K562 (cell line): ENCODE measurements at regions not wholly inside any gene's neighbourhood (a gene's known extent, or its start where the extent isn't known, plus 50 kb on each side); places are given as distances from the start of the nearest gene placed in this dataset.

Experiments used
- CREBBP ChIP-seq: IDR thresholded peaks from one replicate; pipeline ENCODE4 v1.6.1; 2012; ENCODE audit warnings: low read depth, mild to moderate bottlenecking, control low read depth, inconsistent platforms, low read length
- GTF2E2 ChIP-seq: fragments of 200-800 bp; sonication (Bioruptor generic); IDR thresholded peaks from 2 replicates; pipeline ENCODE4 v1.6.1; 2016; ENCODE audit warnings: missing genetic modification characterization, missing compliant biosample characterization
- MCM3 ChIP-seq: fragments of 450-650 bp; IDR thresholded peaks from 2 replicates; pipeline ENCODE4 v1.6.1; 2016
- NFIX ChIP-seq: fragments of 250-450 bp; sonication (Bioruptor Pico); IDR thresholded peaks from 2 replicates; pipeline ENCODE4 v1.4.0; 2020; ENCODE audit warnings: low read depth, mild to moderate bottlenecking, moderate library complexity
- NR1H2 ChIP-seq: sonication (generic); formaldehyde crosslinking; IDR thresholded peaks from 2 replicates; pipeline ENCODE4 v1.4.0; 2020; ENCODE audit warnings: mild to moderate bottlenecking, missing genetic modification reagents
- PYGO2 ChIP-seq: fragments of 450-650 bp; IDR thresholded peaks from 2 replicates; pipeline ENCODE4 v1.6.1; 2016; ENCODE audit warnings: mild to moderate bottlenecking, missing genetic modification characterization, moderate library complexity, missing compliant biosample characterization
- TFAM ChIP-seq: fragments of 250-450 bp; sonication (Bioruptor Pico); conservative IDR thresholded peaks from 2 replicates; pipeline ENCODE4 v1.5.0; 2021; ENCODE audit warnings: mild to moderate bottlenecking, moderate library complexity
- ZNF165 ChIP-seq: fragments of 250-450 bp; sonication (Bioruptor Pico); IDR thresholded peaks from 2 replicates; pipeline ENCODE4 v1.4.0; 2020; ENCODE audit warnings: borderline replicate concordance
- ZNF609 ChIP-seq: sonication (generic); formaldehyde crosslinking; IDR thresholded peaks from 2 replicates; pipeline ENCODE4 v1.8.1; 2023; ENCODE audit warnings: missing genetic modification reagents, mild to moderate bottlenecking, borderline replicate concordance
- ZNF695 ChIP-seq: fragments of 450-650 bp; formaldehyde crosslinking; IDR thresholded peaks from 2 replicates; pipeline ENCODE4 v1.4.0; 2020; ENCODE audit warnings: mild to moderate bottlenecking, moderate library complexity
- TF ChIP-seq, protein P1 (sequence below): IDR thresholded peaks from 3 replicates; pipeline ENCODE4 v1.6.1; 2011; ENCODE audit warnings: borderline replicate concordance, mild to moderate bottlenecking; ENCODE audit not compliant: insufficient read length, insufficient read depth
- TF ChIP-seq, protein P2 (sequence below), 2 experiments: fragments of 450-650 bp in 1 of 2; IDR thresholded peaks; 2 replicates each; pipeline ENCODE4 v1.6.1; 2011 to 2017; ENCODE audit warnings: low read depth in 2 of 2, antibody characterized with exemption in 1 of 2, borderline replicate concordance in 1 of 2, low read length in 1 of 2, mild to moderate bottlenecking in 1 of 2, mixed read lengths in 1 of 2; ENCODE audit not compliant: control insufficient read depth in 1 of 2
- TF ChIP-seq, protein P3 (sequence below): fragments of 450-650 bp; conservative IDR thresholded peaks from 2 replicates; pipeline ENCODE4 v1.6.1; 2016; ENCODE audit warnings: missing genetic modification characterization, low read depth, mild to moderate bottlenecking, missing compliant biosample characterization, moderate library complexity

GRCh38 chr6:27091661-27092315, 155.7 kb upstream of the PRSS16 start (continued):
- TF ChIP-seq PYGO2 (tag) (no peak), ZNF165 (CRISPR knock-in tag) (no peak), ZNF609 (no peak), CREBBP (no peak), GTF2E2 (tag) (no peak), MCM3 (no peak), ZNF695 (no peak), NR1H2 (peak; percentile 83; the same call in 1 of the 2 replicates), NFIX (CRISPR knock-in tag) (no peak), TFAM (CRISPR knock-in tag) (no peak)
- TF ChIP-seq, protein P1, sequence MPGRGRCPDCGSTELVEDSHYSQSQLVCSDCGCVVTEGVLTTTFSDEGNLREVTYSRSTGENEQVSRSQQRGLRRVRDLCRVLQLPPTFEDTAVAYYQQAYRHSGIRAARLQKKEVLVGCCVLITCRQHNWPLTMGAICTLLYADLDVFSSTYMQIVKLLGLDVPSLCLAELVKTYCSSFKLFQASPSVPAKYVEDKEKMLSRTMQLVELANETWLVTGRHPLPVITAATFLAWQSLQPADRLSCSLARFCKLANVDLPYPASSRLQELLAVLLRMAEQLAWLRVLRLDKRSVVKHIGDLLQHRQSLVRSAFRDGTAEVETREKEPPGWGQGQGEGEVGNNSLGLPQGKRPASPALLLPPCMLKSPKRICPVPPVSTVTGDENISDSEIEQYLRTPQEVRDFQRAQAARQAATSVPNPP = no peak
- TF ChIP-seq, protein P2, sequence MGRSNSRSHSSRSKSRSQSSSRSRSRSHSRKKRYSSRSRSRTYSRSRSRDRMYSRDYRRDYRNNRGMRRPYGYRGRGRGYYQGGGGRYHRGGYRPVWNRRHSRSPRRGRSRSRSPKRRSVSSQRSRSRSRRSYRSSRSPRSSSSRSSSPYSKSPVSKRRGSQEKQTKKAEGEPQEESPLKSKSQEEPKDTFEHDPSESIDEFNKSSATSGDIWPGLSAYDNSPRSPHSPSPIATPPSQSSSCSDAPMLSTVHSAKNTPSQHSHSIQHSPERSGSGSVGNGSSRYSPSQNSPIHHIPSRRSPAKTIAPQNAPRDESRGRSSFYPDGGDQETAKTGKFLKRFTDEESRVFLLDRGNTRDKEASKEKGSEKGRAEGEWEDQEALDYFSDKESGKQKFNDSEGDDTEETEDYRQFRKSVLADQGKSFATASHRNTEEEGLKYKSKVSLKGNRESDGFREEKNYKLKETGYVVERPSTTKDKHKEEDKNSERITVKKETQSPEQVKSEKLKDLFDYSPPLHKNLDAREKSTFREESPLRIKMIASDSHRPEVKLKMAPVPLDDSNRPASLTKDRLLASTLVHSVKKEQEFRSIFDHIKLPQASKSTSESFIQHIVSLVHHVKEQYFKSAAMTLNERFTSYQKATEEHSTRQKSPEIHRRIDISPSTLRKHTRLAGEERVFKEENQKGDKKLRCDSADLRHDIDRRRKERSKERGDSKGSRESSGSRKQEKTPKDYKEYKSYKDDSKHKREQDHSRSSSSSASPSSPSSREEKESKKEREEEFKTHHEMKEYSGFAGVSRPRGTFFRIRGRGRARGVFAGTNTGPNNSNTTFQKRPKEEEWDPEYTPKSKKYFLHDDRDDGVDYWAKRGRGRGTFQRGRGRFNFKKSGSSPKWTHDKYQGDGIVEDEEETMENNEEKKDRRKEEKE (IDR thresholded peaks at IDR 0.05; ENCODE audit: borderline replicate concordance in 1 of 2, control insufficient read depth in 1 of 2, low read depth in 2 of 2, low read length in 1 of 2) = 0 out of 4 replicates have a peak, but pooled peaks of 1 of the 2 experiments have one; percentile 47
- TF ChIP-seq, protein P3, sequence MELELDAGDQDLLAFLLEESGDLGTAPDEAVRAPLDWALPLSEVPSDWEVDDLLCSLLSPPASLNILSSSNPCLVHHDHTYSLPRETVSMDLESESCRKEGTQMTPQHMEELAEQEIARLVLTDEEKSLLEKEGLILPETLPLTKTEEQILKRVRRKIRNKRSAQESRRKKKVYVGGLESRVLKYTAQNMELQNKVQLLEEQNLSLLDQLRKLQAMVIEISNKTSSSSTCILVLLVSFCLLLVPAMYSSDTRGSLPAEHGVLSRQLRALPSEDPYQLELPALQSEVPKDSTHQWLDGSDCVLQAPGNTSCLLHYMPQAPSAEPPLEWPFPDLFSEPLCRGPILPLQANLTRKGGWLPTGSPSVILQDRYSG = peak; percentile 61; the same call in 1 of the 2 replicates
